ENCODE measurements at regions not wholly inside any gene's neighbourhood (a gene's known extent, or its start where the extent isn't known, plus 50 kb on each side); places are given as distances from the start of the nearest gene placed in this dataset.

GRCh38 chr11:11039208-11039965 is 181.5 kb upstream of the ZBED5 start:
- DNase-seq (ENCODE audit: low spot score), result no peak

- no peak for DNase-seq (ENCODE audit: low spot score)
Observed at GRCh38 chr11:11038782-11039181, 180.9 kb upstream of the ZBED5 start.

GRCh38 chr11:11038352-11038751 is 180.5 kb upstream of the ZBED5 start:
- DNase-seq (ENCODE audit: low spot score), result no peak

GRCh38 chr11:11036848-11037732 is 179.2 kb upstream of the ZBED5 start:
- DNase-seq (ENCODE audit: low spot score), result peak; percentile 50

- DNase-seq (ENCODE audit: low spot score), result no peak
Observed at GRCh38 chr11:11036185-11036847, 178.5 kb upstream of the ZBED5 start.

- DNase-seq (ENCODE audit: low spot score), result no peak
Observed at GRCh38 chr11:11035331-11035730, 177.5 kb upstream of the ZBED5 start.

GRCh38 chr11:11034476-11034875 is 176.6 kb upstream of the ZBED5 start:
- no peak for DNase-seq (ENCODE audit: low spot score)

GRCh38 chr11:11032066-11032465 is 174.2 kb upstream of the ZBED5 start:
- DNase-seq (ENCODE audit: low spot score), result no peak

GRCh38 chr11:11029027-11029426 is 171.2 kb upstream of the ZBED5 start:
- no peak for DNase-seq (ENCODE audit: low spot score)

GRCh38 chr11:11028017-11028692 is 170.3 kb upstream of the ZBED5 start:
- DNase-seq (ENCODE audit: low spot score), result peak; percentile 76

GRCh38 chr11:11027288-11027687 is 169.4 kb upstream of the ZBED5 start:
- DNase-seq (ENCODE audit: low spot score), result no peak

- DNase-seq (ENCODE audit: low spot score), result no peak
Observed at GRCh38 chr11:11025087-11025486, 167.2 kb upstream of the ZBED5 start.

- DNase-seq (ENCODE audit: low spot score), result no peak
Observed at GRCh38 chr11:11022125-11022730, 164.4 kb upstream of the ZBED5 start.

- DNase-seq (ENCODE audit: low spot score), result no peak
Observed at GRCh38 chr11:11021563-11021962, 163.7 kb upstream of the ZBED5 start.

- DNase-seq (ENCODE audit: low spot score), result no peak
Observed at GRCh38 chr11:11020747-11021149, 162.9 kb upstream of the ZBED5 start.

- no peak for DNase-seq (ENCODE audit: low spot score)
Observed at GRCh38 chr11:11020219-11020726, 162.4 kb upstream of the ZBED5 start.

GRCh38 chr11:11016943-11017342 is 159.1 kb upstream of the ZBED5 start:
- DNase-seq (ENCODE audit: low spot score), result no peak

GRCh38 chr11:11016068-11016467 is 158.2 kb upstream of the ZBED5 start:
- DNase-seq (ENCODE audit: low spot score), result no peak

GRCh38 chr11:11011617-11012016 is 153.8 kb upstream of the ZBED5 start:
- DNase-seq (ENCODE audit: low spot score), result no peak

- DNase-seq (ENCODE audit: low spot score), result peak; percentile 63
Observed at GRCh38 chr11:11010624-11011127, 152.8 kb upstream of the ZBED5 start.

- DNase-seq (ENCODE audit: low spot score), result no peak
Observed at GRCh38 chr11:11009179-11009578, 151.3 kb upstream of the ZBED5 start.

Measured in D341Med (cell line).